ENCODE measurements at regions not wholly inside any gene's neighbourhood (a gene's known extent, or its start where the extent isn't known, plus 50 kb on each side); places are given as distances from the start of the nearest gene placed in this dataset.

GRCh38 chr3:68441054-68441453, 491.3 kb downstream of the TAFA4 start:
- Histone ChIP-seq H3K4me3 (ENCODE audit: low read length, poor library complexity, severe bottlenecking) (no peak overlapping the region), H3K4me2 (ENCODE audit: low read depth, low read length, poor library complexity, severe bottlenecking) (no peak overlapping the region), H3K9me2 (replicated peaks; ENCODE audit: low read depth, low read length) (no peaks in the 10 kb centered on the region), H3K27me3 (ENCODE audit: insufficient read depth, low read length, poor library complexity, severe bottlenecking) (no peaks in the 10 kb centered on the region), H3K9ac (ENCODE audit: low read depth, low read length, poor library complexity, severe bottlenecking) (no peak overlapping the region), H3F3A (ENCODE audit: low read depth) (no peaks in the 10 kb centered on the region), H3K4me1 (ENCODE audit: insufficient read depth, low read length, poor library complexity, severe bottlenecking) (no peaks in the 10 kb centered on the region), H3K36me3 (ENCODE audit: insufficient read depth, low read length) (no peaks in the 10 kb centered on the region), H4K20me1 (ENCODE audit: insufficient read depth, low read length, poor library complexity, severe bottlenecking) (no peaks in the 10 kb centered on the region), H2AFZ (ENCODE audit: low read length) (no peak overlapping the region), H3K79me2 (ENCODE audit: insufficient read depth, low read length) (no peaks in the 10 kb centered on the region), H3K9me3 (ENCODE audit: insufficient read depth, low read depth, low read length) (no peaks in the 10 kb centered on the region)
- TF ChIP-seq EZH2phosphoT487 (IDR thresholded peaks at IDR 0.05; ENCODE audit: borderline replicate concordance) (no peak), CTCF (conservative IDR thresholded peaks at IDR 0.05; ENCODE audit: low read length) (no peak)

GRCh38 chr3:68436619-68437401, 495.5 kb downstream of the TAFA4 start:
- Histone ChIP-seq H3K4me3 (ENCODE audit: low read length, poor library complexity, severe bottlenecking) (no peak overlapping the region), H3K4me1 (ENCODE audit: insufficient read depth, low read length, poor library complexity, severe bottlenecking) (no peaks in the 10 kb centered on the region), H3K27me3 (ENCODE audit: insufficient read depth, low read length, poor library complexity, severe bottlenecking) (no peaks in the 10 kb centered on the region), H3K9me3 (ENCODE audit: insufficient read depth, low read depth, low read length) (no peaks in the 10 kb centered on the region; the same call in 1 of the 2 replicates), H3K4me2 (ENCODE audit: low read depth, low read length, poor library complexity, severe bottlenecking) (no peak overlapping the region), H3K79me2 (ENCODE audit: insufficient read depth, low read length) (no peaks in the 10 kb centered on the region), H4K20me1 (ENCODE audit: insufficient read depth, low read length, poor library complexity, severe bottlenecking) (no peaks in the 10 kb centered on the region), H3F3A (ENCODE audit: low read depth) (no peaks in the 10 kb centered on the region), H3K9me2 (replicated peaks; ENCODE audit: low read depth, low read length) (no peaks in the 10 kb centered on the region), H2AFZ (ENCODE audit: low read length) (no peak overlapping the region), H3K9ac (ENCODE audit: low read depth, low read length, poor library complexity, severe bottlenecking) (no peak overlapping the region), H3K36me3 (ENCODE audit: insufficient read depth, low read length) (no peaks in the 10 kb centered on the region)
- TF ChIP-seq EZH2phosphoT487 (IDR thresholded peaks at IDR 0.05; ENCODE audit: borderline replicate concordance) (no peak), CTCF (conservative IDR thresholded peaks at IDR 0.05; ENCODE audit: low read length) (no peak)

DNA sequence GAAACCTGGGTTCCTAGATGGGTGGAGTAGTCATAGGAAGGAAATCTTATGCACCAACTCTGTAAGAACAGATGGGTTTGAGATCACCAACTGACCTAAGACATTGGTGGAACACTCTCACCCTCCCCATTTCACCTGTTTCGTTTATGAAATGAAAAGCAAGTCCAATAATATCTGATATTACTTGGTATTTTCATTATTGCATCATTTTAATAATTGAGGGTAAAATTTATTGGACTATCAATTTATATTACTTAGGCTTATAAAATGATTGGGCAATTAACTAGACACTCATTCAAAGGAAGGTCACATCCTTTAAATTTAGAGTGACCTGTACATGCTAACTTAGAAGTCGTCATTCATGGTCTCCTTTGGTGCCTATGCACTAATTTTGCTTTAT, 503.9 kb downstream of the TAFA4 start:
- Histone ChIP-seq H3K9me2 (replicated peaks; ENCODE audit: low read depth, low read length) (no peaks in the 10 kb centered on the region), H3K9ac (ENCODE audit: low read depth, low read length, poor library complexity, severe bottlenecking) (no peak overlapping the region), H3F3A (ENCODE audit: low read depth) (no peaks in the 10 kb centered on the region), H3K27me3 (ENCODE audit: insufficient read depth, low read length, poor library complexity, severe bottlenecking) (no peaks in the 10 kb centered on the region), H3K79me2 (ENCODE audit: insufficient read depth, low read length) (no peaks in the 10 kb centered on the region), H3K4me3 (ENCODE audit: low read length, poor library complexity, severe bottlenecking) (no peak overlapping the region), H3K4me1 (ENCODE audit: insufficient read depth, low read length, poor library complexity, severe bottlenecking) (no peaks in the 10 kb centered on the region), H4K20me1 (ENCODE audit: insufficient read depth, low read length, poor library complexity, severe bottlenecking) (no peaks in the 10 kb centered on the region), H3K9me3 (ENCODE audit: insufficient read depth, low read depth, low read length) (no peaks in the 10 kb centered on the region), H2AFZ (ENCODE audit: low read length) (no peak overlapping the region), H3K4me2 (ENCODE audit: low read depth, low read length, poor library complexity, severe bottlenecking) (no peak overlapping the region), H3K36me3 (ENCODE audit: insufficient read depth, low read length) (no peaks in the 10 kb centered on the region)
- no peak for TF ChIP-seq EZH2phosphoT487 (IDR thresholded peaks at IDR 0.05; ENCODE audit: borderline replicate concordance)
- no peak for TF ChIP-seq CTCF (conservative IDR thresholded peaks at IDR 0.05; ENCODE audit: low read length)
